HEK293 (cell line): ENCODE measurements at regions not wholly inside any gene's neighbourhood (a gene's known extent, or its start where the extent isn't known, plus 50 kb on each side); places are given as distances from the start of the nearest gene placed in this dataset.

Experiments used
- HOXC10 ChIP-seq: sonication (generic); formaldehyde crosslinking; IDR thresholded peaks from 2 replicates; pipeline ENCODE4 v1.8.1; 2023; ENCODE audit warnings: mild to moderate bottlenecking, missing genetic modification reagents
- SP2 ChIP-seq: fragments of 450-650 bp; formaldehyde crosslinking; IDR thresholded peaks from 2 replicates; pipeline ENCODE4 v1.5.1; 2016; ENCODE audit warnings: missing biosample characterization, missing genetic modification characterization
- ZBTB8A ChIP-seq: fragments of 450-650 bp; formaldehyde crosslinking; IDR thresholded peaks from 2 replicates; pipeline ENCODE4 v1.5.1; 2016; ENCODE audit warnings: missing biosample characterization, missing genetic modification characterization
- ZNF274 ChIP-seq, 2 experiments: fragments of 200-500 bp in 1 of 2; fragments of 450-650 bp in 1 of 2; sonication (Bioruptor generic) in 1 of 2; formaldehyde crosslinking in 1 of 2; IDR thresholded peaks; 2 replicates each; pipeline versions ENCODE4 v1.5.1 to v1.6.1; 2014 to 2016; ENCODE audit warnings: borderline replicate concordance in 1 of 2, inconsistent platforms in 1 of 2, low read length in 1 of 2, missing biosample characterization in 1 of 2, missing genetic modification characterization in 1 of 2
- ZNF335 ChIP-seq: fragments of 450-650 bp; formaldehyde crosslinking; conservative IDR thresholded peaks from 2 replicates; pipeline ENCODE4 v1.5.1; 2016; ENCODE audit warnings: missing biosample characterization, missing genetic modification characterization
- ZNF398 ChIP-seq: fragments of 450-650 bp; formaldehyde crosslinking; IDR thresholded peaks from 2 replicates; pipeline ENCODE4 v1.5.1; 2017; ENCODE audit warnings: missing biosample characterization, missing genetic modification characterization
- ZNF549 ChIP-seq: fragments of 450-650 bp; IDR thresholded peaks from 2 replicates; pipeline ENCODE4 v1.5.1; 2018; ENCODE audit warnings: missing biosample characterization, missing genetic modification characterization, mild to moderate bottlenecking, inconsistent platforms, moderate library complexity
- TF ChIP-seq, protein P1 (sequence below): fragments of 450-650 bp; formaldehyde crosslinking; IDR thresholded peaks from 2 replicates; pipeline ENCODE4 v1.5.1; 2016; ENCODE audit warnings: missing biosample characterization, missing genetic modification characterization

DNA sequence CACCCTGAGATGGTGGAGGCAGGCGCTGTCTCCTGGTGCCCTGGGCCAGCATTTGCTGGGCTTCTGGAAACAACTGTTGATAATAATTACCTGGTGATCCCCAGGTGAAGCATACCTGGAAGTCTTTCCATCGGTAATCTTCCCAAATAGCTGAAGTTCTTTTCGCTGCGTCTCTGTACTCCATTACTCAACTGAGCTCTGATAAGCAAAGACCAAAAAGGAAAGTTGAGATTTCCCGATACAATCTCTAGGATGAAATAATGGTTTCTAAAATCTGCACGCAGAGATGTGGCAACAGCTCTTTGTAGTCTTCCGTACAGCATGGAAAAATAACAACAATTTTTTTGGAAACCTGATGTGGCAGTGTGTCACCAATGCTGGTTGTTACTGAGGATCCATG lies 226.5 kb downstream of the GATA3 start:
- TF ChIP-seq, protein P1, sequence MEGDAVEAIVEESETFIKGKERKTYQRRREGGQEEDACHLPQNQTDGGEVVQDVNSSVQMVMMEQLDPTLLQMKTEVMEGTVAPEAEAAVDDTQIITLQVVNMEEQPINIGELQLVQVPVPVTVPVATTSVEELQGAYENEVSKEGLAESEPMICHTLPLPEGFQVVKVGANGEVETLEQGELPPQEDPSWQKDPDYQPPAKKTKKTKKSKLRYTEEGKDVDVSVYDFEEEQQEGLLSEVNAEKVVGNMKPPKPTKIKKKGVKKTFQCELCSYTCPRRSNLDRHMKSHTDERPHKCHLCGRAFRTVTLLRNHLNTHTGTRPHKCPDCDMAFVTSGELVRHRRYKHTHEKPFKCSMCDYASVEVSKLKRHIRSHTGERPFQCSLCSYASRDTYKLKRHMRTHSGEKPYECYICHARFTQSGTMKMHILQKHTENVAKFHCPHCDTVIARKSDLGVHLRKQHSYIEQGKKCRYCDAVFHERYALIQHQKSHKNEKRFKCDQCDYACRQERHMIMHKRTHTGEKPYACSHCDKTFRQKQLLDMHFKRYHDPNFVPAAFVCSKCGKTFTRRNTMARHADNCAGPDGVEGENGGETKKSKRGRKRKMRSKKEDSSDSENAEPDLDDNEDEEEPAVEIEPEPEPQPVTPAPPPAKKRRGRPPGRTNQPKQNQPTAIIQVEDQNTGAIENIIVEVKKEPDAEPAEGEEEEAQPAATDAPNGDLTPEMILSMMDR (tag by site-specific recombination): no peak
- TF ChIP-seq SP2 (tag by site-specific recombination) (no peak), ZNF335 (no peak), ZNF549 (tag by site-specific recombination) (no peak), ZNF274 (IDR thresholded peaks at IDR 0.05; ENCODE audit: low read length) (no peak), ZNF274 (tag by site-specific recombination; IDR thresholded peaks at IDR 0.05; ENCODE audit: borderline replicate concordance) (no peak), ZBTB8A (no peak), ZNF398 (no peak), HOXC10 (CRISPR knock-in tag) (no peak)
